ENCODE measurements at regions not wholly inside any gene's neighbourhood (a gene's known extent, or its start where the extent isn't known, plus 50 kb on each side); places are given as distances from the start of the nearest gene placed in this dataset.
"Not testable (repeated sequence)": the region's sequence is repeated elsewhere in the genome, so short reads cannot be mapped to it uniquely, and the experiment has no call there.

- intact Hi-C loops (cut with DNase I): no loop called here
- TF ChIP-seq POLR2A (IDR thresholded peaks at IDR 0.05): no peak
- TF ChIP-seq CTCF (IDR thresholded peaks at IDR 0.05): no peak
- TF ChIP-seq EP300 (IDR thresholded peaks at IDR 0.05): no peak
- TF ChIP-seq POLR2AphosphoS5 (IDR thresholded peaks at IDR 0.05): no peak
- 63 to 72% methylated on average over 2 of the region's 2 CpGs for WGBS, 2 donors
- Histone ChIP-seq H3K4me1 (no peaks in the 10 kb centered on the region), H3K36me3 (no peaks in the 10 kb centered on the region), H3K27ac (no peak overlapping the region), H3K9me3 (no peaks in the 10 kb centered on the region), H3K4me3 (no peak overlapping the region), H3K27me3 (no peaks in the 10 kb centered on the region)
- DNase-seq: no peak
Measured at GRCh38 chr13:54563286-54563685, 1534.7 kb downstream of the OLFM4 start.

DNA sequence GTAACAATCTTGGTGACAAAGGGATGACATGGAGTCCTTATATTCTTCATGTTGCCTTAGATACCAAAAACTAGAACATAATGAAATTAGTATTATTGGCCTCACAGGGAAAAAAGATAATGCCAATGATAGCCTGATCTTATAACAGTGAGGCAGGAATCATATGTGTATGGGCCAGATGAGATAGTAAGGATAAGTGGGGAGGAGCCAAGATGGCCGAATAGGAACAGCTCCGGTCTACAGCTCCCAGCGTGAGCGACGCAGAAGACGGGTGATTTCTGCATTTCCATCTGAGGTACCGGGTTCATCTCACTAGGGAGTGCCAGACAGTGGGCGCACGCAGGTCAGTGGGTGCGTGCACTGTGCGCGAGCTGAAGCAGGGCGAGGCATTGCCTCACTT, 1543.4 kb downstream of the OLFM4 start:
- WGBS, 2 donors: 67 to 93% methylated on average over 13 of the region's 13 CpGs
- H3K9me3 ChIP-seq; DNase-seq; H3K27ac ChIP-seq; H3K4me1 ChIP-seq; intact Hi-C loops (cut with DNase I); H3K27me3 ChIP-seq; H3K36me3 ChIP-seq; H3K4me3 ChIP-seq: not testable (repeated sequence)

- Histone ChIP-seq H3K4me1 (no peaks in the 10 kb centered on the region), H3K9me3 (no peaks in the 10 kb centered on the region), H3K36me3 (no peaks in the 10 kb centered on the region), H3K27me3 (no peaks in the 10 kb centered on the region), H3K4me3 (no peak overlapping the region), H3K27ac (no peak overlapping the region)
- intact Hi-C loops (cut with DNase I): no loop called here
- 90 to 93% methylated on average over 6 of the region's 6 CpGs for WGBS, 2 donors
- TF ChIP-seq CTCF (IDR thresholded peaks at IDR 0.05) (no peak), POLR2AphosphoS5 (IDR thresholded peaks at IDR 0.05) (no peak), POLR2A (IDR thresholded peaks at IDR 0.05) (no peak), EP300 (IDR thresholded peaks at IDR 0.05) (no peak)
- no peak for DNase-seq
Measured at GRCh38 chr13:54573186-54573585, 1544.6 kb downstream of the OLFM4 start.

DNA sequence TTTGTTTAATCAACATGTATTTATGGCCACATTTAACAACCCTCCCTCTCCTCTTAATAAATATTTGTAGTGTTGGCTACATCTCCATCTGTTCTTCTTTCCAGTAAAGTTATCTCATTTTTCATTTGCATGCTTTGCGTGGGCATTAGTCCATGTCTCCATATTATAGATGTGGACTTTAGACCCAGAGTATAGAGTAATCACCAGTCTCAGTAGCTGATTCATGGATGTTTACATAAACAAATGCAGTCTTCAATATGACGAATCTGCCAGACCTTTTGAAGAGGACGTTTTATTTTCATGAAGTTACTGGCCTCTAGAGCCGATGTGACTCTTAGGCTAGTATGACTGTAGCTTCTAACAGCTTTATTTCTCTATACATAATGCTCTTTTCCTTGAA, 1546.2 kb downstream of the OLFM4 start:
- H3K9me3 ChIP-seq: no peaks in the 10 kb centered on the region
- no peak for DNase-seq
- no peaks in the 10 kb centered on the region for H3K36me3 ChIP-seq
- no peak overlapping the region for H3K27ac ChIP-seq
- H3K4me3 ChIP-seq: no peak overlapping the region
- no peak for TF ChIP-seq EP300 (IDR thresholded peaks at IDR 0.05)
- no peak for TF ChIP-seq POLR2AphosphoS5 (IDR thresholded peaks at IDR 0.05)
- no peaks in the 10 kb centered on the region for H3K4me1 ChIP-seq
- H3K27me3 ChIP-seq: no peaks in the 10 kb centered on the region
- intact Hi-C loops (cut with DNase I): no loop called here
- WGBS, 2 donors: 41 to 76% methylated on average over 4 of the region's 4 CpGs

DNA sequence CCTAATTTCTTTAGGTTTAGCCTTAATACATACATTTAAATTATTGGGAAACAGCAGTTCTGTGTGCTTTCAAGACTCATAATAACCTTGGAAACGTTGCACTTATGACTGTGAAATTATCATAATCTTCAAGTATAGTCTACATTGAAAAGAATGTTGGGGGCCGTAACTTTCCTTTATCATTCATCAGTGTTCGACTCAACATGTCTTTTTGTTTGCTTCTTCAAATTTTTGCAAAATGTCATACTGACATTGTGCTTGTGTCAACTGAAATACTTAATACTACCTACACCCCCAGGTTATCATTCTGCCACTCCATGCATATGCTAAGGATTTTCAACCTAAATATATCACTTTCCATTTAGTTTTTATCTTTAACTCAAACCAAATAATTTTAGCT, 1562.9 kb downstream of the OLFM4 start:
- no peaks in the 10 kb centered on the region for H3K9me3 ChIP-seq
- TF ChIP-seq EP300 (IDR thresholded peaks at IDR 0.05) (no peak), CTCF (IDR thresholded peaks at IDR 0.05) (no peak), POLR2A (IDR thresholded peaks at IDR 0.05) (no peak), POLR2AphosphoS5 (IDR thresholded peaks at IDR 0.05) (no peak)
- intact Hi-C loops (cut with DNase I): no loop called here
- 73 to 85% methylated on average over 3 of the region's 3 CpGs for WGBS, 2 donors
- H3K27me3 ChIP-seq: no peaks in the 10 kb centered on the region
- no peaks in the 10 kb centered on the region for H3K4me1 ChIP-seq
- H3K36me3 ChIP-seq: no peaks in the 10 kb centered on the region
- H3K27ac ChIP-seq: no peak overlapping the region
- no peak overlapping the region for H3K4me3 ChIP-seq
- DNase-seq: no peak

DNA sequence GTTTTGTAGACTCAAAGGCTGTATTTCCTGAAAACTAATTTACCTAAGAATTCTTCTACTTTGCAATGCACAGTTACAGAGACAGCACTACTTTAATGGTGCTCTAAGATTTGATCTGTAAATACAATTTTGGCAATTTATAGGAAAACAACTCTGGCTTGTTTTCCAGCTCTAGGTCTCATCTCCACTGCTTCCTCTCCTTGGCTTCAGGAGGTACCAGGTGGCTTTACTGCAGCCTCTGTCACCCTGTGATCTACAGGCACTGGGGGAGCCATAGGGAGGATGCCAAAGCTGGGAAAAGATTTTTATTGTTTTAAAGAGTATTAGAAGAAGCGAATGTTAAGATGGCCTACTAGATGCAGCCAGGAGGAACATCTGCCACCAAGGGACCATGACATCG, 1563.6 kb downstream of the OLFM4 start:
- no peaks in the 10 kb centered on the region for H3K4me1 ChIP-seq
- DNase-seq: no peak
- intact Hi-C loops (cut with DNase I): no loop called here
- 91 to 92% methylated on average over 2 of the region's 2 CpGs for WGBS, 2 donors
- H3K27ac ChIP-seq: no peak overlapping the region
- no peaks in the 10 kb centered on the region for H3K9me3 ChIP-seq
- TF ChIP-seq CTCF (IDR thresholded peaks at IDR 0.05) (no peak), EP300 (IDR thresholded peaks at IDR 0.05) (no peak), POLR2A (IDR thresholded peaks at IDR 0.05) (no peak), POLR2AphosphoS5 (IDR thresholded peaks at IDR 0.05) (no peak)
- no peaks in the 10 kb centered on the region for H3K36me3 ChIP-seq
- H3K27me3 ChIP-seq: no peaks in the 10 kb centered on the region
- no peak overlapping the region for H3K4me3 ChIP-seq

Data from sigmoid colon (tissue), 6 donors.